Ishikawa (cell line): ENCODE measurements at regions not wholly inside any gene's neighbourhood (a gene's known extent, or its start where the extent isn't known, plus 50 kb on each side); places are given as distances from the start of the nearest gene placed in this dataset.

Experiments used
- CEBPB ChIP-seq: IDR thresholded peaks from 2 replicates; pipeline ENCODE4 v1.6.1; 2012
- CREB1 ChIP-seq: IDR thresholded peaks from 2 replicates; pipeline ENCODE4 v1.6.1; 2012; ENCODE audit warnings: low read depth
- EGR1 ChIP-seq: IDR thresholded peaks from 2 replicates; pipeline ENCODE4 v1.6.1; 2012
- EP300 ChIP-seq: IDR thresholded peaks from 2 replicates; pipeline ENCODE4 v1.6.1; 2012; ENCODE audit warnings: borderline replicate concordance
- FOXM1 ChIP-seq: IDR thresholded peaks from 2 replicates; pipeline ENCODE4 v1.6.1; 2012; ENCODE audit warnings: low read depth, borderline replicate concordance
- NFIC ChIP-seq: IDR thresholded peaks from 2 replicates; pipeline ENCODE4 v1.6.1; 2012
- RAD21 ChIP-seq: IDR thresholded peaks from 2 replicates; pipeline ENCODE4 v1.6.1; 2012; ENCODE audit warnings: low read depth
- TAF1 ChIP-seq: IDR thresholded peaks from 2 replicates; pipeline ENCODE4 v1.6.1; 2012; ENCODE audit warnings: low read depth, mild to moderate bottlenecking
- TCF12 ChIP-seq: IDR thresholded peaks from 2 replicates; pipeline ENCODE4 v1.6.1; 2012; ENCODE audit warnings: low read depth
- TEAD4 ChIP-seq: IDR thresholded peaks from 2 replicates; pipeline ENCODE4 v1.6.1; 2012
- YY1 ChIP-seq: IDR thresholded peaks from 2 replicates; pipeline ENCODE4 v1.6.1; 2012; ENCODE audit warnings: low read depth
- ZBTB7A ChIP-seq: IDR thresholded peaks from 2 replicates; pipeline ENCODE4 v1.6.1; 2012; ENCODE audit warnings: low read depth
- TF ChIP-seq, protein P1 (sequence below): IDR thresholded peaks from 2 replicates; pipeline ENCODE4 v1.6.1; 2012; ENCODE audit warnings: low read depth, mild to moderate bottlenecking
- TF ChIP-seq, protein P2 (sequence below): IDR thresholded peaks from 2 replicates; pipeline ENCODE4 v1.6.1; 2012
- TF ChIP-seq, protein P3 (sequence below): IDR thresholded peaks from 2 replicates; pipeline ENCODE4 v1.6.1; 2012

DNA sequence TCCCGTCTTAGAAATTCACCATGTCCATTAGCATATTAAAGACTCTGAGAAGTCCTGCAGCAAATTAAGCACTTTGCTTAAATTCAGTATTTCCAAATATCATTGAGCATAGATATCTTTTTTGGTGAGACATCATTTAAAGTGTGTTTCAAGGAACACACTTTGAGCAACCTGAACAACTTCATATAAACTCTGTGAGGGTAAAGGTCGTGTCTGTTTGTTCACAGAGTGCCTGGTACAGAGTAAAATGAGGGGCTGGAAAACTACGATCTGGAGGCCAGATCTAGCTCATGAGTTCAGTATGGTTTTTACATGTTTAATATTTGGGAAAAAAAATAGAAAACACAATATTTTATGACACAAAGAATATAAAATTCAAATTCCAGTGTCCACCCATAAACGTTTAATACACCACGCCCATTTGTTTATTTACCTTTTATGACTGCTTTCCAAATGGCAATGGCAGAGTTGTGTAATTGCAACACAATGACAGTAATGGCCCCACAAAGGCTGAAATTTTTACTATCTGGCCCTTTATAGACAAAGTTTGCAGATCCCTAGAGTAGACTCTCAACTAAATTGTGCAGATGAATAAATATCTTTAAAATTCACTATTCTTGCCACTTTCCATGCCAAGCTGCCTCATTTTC is 67.4 kb downstream of the SNTN start:
- no peak for TF ChIP-seq CREB1
- no peak for TF ChIP-seq TEAD4
- no peak for TF ChIP-seq FOXM1
- no peak for TF ChIP-seq TCF12
- TF ChIP-seq TAF1: no peak
- no peak for TF ChIP-seq EP300
- TF ChIP-seq RAD21: no peak
- no peak for TF ChIP-seq NFIC
- no peak for TF ChIP-seq ZBTB7A
- TF ChIP-seq, protein P1, sequence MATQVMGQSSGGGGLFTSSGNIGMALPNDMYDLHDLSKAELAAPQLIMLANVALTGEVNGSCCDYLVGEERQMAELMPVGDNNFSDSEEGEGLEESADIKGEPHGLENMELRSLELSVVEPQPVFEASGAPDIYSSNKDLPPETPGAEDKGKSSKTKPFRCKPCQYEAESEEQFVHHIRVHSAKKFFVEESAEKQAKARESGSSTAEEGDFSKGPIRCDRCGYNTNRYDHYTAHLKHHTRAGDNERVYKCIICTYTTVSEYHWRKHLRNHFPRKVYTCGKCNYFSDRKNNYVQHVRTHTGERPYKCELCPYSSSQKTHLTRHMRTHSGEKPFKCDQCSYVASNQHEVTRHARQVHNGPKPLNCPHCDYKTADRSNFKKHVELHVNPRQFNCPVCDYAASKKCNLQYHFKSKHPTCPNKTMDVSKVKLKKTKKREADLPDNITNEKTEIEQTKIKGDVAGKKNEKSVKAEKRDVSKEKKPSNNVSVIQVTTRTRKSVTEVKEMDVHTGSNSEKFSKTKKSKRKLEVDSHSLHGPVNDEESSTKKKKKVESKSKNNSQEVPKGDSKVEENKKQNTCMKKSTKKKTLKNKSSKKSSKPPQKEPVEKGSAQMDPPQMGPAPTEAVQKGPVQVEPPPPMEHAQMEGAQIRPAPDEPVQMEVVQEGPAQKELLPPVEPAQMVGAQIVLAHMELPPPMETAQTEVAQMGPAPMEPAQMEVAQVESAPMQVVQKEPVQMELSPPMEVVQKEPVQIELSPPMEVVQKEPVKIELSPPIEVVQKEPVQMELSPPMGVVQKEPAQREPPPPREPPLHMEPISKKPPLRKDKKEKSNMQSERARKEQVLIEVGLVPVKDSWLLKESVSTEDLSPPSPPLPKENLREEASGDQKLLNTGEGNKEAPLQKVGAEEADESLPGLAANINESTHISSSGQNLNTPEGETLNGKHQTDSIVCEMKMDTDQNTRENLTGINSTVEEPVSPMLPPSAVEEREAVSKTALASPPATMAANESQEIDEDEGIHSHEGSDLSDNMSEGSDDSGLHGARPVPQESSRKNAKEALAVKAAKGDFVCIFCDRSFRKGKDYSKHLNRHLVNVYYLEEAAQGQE: no peak
- no peak for TF ChIP-seq CEBPB
- TF ChIP-seq YY1: no peak
- TF ChIP-seq EGR1: no peak
- TF ChIP-seq, protein P2, sequence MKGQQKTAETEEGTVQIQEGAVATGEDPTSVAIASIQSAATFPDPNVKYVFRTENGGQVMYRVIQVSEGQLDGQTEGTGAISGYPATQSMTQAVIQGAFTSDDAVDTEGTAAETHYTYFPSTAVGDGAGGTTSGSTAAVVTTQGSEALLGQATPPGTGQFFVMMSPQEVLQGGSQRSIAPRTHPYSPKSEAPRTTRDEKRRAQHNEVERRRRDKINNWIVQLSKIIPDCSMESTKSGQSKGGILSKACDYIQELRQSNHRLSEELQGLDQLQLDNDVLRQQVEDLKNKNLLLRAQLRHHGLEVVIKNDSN: no peak

DNA sequence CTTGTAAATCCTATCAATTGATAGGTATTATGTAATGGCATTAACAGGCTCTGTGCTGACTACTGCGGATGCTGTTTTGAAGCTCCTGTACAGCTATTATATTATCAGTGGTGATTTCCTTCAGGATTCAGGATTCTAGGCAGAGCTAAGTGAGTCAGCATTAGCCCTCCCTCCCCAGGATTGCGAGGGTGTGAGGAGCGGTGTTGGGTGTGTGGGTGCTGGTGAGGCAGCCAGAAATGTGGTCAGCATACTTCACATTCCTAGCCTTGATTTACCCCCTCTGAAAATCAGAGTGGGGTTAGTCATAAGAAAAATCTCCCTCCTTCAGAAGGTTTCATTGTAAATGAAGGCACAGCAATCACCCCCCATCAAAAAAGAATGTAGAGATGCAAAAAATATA is 72.5 kb downstream of the SNTN start:
- no peak for TF ChIP-seq YY1
- TF ChIP-seq, protein P1: no peak
- TF ChIP-seq CREB1: no peak
- TF ChIP-seq, protein P2: no peak
- TF ChIP-seq NFIC: no peak
- TF ChIP-seq FOXM1: no peak
- TF ChIP-seq ZBTB7A: no peak
- TF ChIP-seq TCF12: no peak
- TF ChIP-seq EP300: no peak
- no peak for TF ChIP-seq EGR1
- no peak for TF ChIP-seq CEBPB
- TF ChIP-seq RAD21: no peak
- no peak for TF ChIP-seq TEAD4
- no peak for TF ChIP-seq TAF1
- TF ChIP-seq, protein P3, sequence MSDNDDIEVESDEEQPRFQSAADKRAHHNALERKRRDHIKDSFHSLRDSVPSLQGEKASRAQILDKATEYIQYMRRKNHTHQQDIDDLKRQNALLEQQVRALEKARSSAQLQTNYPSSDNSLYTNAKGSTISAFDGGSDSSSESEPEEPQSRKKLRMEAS: no peak

DNA sequence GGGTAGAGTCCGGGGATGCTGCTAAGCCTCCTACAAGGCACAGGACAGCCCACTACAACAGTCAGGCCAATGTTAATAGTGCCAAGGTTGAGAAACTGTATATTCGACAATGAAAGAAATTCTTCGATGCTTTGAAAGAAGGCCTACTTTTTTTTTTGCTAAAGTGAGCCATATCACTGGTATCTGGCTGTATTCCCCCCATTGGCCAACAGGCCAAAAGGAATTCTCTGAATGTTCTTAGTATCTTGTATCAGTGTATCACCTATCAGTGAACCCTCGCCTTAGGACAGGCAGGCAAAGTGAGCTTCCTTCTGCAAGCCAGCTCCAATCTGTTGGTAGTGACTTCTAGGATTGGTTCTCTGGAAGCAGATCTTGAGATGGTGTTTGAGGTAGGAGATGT is 74.2 kb downstream of the SNTN start:
- no peak for TF ChIP-seq EGR1
- TF ChIP-seq ZBTB7A: no peak
- no peak for TF ChIP-seq NFIC
- no peak for TF ChIP-seq CREB1
- no peak for TF ChIP-seq CEBPB
- TF ChIP-seq, protein P3: no peak
- no peak for TF ChIP-seq EP300
- TF ChIP-seq, protein P2: no peak
- TF ChIP-seq, protein P1: no peak
- no peak for TF ChIP-seq TCF12
- TF ChIP-seq TEAD4: no peak
- no peak for TF ChIP-seq TAF1
- TF ChIP-seq YY1: no peak
- TF ChIP-seq FOXM1: no peak
- no peak for TF ChIP-seq RAD21
